Parathyroid adenoma (tissue), 2 donors: ENCODE measurements at regions not wholly inside any gene's neighbourhood (a gene's known extent, or its start where the extent isn't known, plus 50 kb on each side); places are given as distances from the start of the nearest gene placed in this dataset.

Experiments used
- H2AFZ ChIP-seq: fragments of 300-600 bp; sonication (generic); one replicate; pipeline ENCODE4 v1.7.0; 2017; ENCODE audit warnings: antibody characterized with exemption, mild to moderate bottlenecking
- H3K27ac ChIP-seq: fragments of 300-600 bp; sonication (generic); one replicate; pipeline ENCODE4 v1.7.0; 2017
- H3K27me3 ChIP-seq: fragments of 300-600 bp; sonication (generic); one replicate; pipeline ENCODE4 v1.7.0; 2017; ENCODE audit warnings: low read length; ENCODE audit not compliant: control insufficient read depth, insufficient read depth
- H3K36me3 ChIP-seq: fragments of 300-600 bp; sonication (generic); one replicate; pipeline ENCODE4 v1.7.0; 2017; ENCODE audit warnings: low read length; ENCODE audit not compliant: control insufficient read depth, insufficient read depth
- H3K4me1 ChIP-seq: fragments of 300-600 bp; sonication (generic); one replicate; pipeline ENCODE4 v1.7.0; 2017; ENCODE audit warnings: control low read depth
- H3K4me2 ChIP-seq: fragments of 300-600 bp; sonication (generic); one replicate; pipeline ENCODE4 v1.7.0; 2017; ENCODE audit warnings: low read length
- H3K4me3 ChIP-seq: fragments of 300-600 bp; sonication (generic); one replicate; pipeline ENCODE4 v1.7.0; 2017; ENCODE audit warnings: low read depth, low read length
- H3K79me2 ChIP-seq: fragments of 300-600 bp; sonication (generic); one replicate; pipeline ENCODE4 v1.7.0; 2017; ENCODE audit warnings: control low read depth
- H3K9ac ChIP-seq: fragments of 300-600 bp; sonication (generic); one replicate; pipeline ENCODE4 v1.7.0; 2017; ENCODE audit warnings: mild to moderate bottlenecking
- H3K9me3 ChIP-seq: fragments of 300-600 bp; sonication (generic); one replicate; pipeline ENCODE4 v1.7.0; 2017; ENCODE audit warnings: low read length; ENCODE audit not compliant: control insufficient read depth
- TF ChIP-seq, protein P1 (sequence below): fragments of 300-600 bp; sonication (generic); IDR thresholded peaks from one replicate; pipeline ENCODE4 v1.7.0; 2017; ENCODE audit warnings: antibody characterized with exemption, mild to moderate bottlenecking
- donor health status: primary hyperparathyroidism.

DNA sequence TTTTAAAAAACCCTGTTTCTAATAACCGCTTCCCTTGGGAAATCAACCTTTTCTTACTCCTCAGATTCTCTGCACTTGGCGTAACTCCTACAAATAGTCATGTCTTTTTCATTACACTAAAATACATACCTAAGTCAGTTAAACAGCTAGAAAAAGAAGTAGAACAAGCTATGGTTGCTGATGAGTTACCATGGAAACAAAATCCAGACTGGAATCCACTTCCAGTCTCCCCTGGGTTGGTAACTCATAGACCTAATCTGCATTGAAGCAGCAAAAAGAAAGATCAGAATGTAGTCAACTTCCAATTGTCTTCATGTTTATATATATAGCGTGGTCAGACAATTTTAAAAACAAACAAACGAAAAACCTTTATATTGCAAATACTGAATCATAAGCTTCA is 260.8 kb upstream of the LRRN1 start:
- no peak overlapping the region for H3K4me2 ChIP-seq

DNA sequence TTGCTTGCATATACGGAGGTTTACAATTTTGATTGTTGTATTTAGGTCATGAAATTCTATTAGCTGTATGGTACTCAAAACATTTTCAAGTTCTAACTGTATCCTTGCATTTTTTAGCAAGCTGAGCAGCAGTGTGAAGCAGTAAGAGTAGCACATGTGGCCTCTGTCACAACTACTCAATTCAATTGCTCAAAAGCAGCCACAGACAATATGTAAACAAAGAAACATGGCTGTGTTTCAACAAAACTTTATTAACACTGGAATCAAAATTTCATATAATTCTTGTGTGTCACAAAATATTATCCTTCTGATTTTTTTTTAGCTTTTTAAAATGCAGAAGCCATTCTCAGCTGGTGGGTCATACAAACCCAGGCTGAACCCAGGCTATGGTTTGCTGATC is 266.7 kb upstream of the LRRN1 start:
- TF ChIP-seq, protein P1, sequence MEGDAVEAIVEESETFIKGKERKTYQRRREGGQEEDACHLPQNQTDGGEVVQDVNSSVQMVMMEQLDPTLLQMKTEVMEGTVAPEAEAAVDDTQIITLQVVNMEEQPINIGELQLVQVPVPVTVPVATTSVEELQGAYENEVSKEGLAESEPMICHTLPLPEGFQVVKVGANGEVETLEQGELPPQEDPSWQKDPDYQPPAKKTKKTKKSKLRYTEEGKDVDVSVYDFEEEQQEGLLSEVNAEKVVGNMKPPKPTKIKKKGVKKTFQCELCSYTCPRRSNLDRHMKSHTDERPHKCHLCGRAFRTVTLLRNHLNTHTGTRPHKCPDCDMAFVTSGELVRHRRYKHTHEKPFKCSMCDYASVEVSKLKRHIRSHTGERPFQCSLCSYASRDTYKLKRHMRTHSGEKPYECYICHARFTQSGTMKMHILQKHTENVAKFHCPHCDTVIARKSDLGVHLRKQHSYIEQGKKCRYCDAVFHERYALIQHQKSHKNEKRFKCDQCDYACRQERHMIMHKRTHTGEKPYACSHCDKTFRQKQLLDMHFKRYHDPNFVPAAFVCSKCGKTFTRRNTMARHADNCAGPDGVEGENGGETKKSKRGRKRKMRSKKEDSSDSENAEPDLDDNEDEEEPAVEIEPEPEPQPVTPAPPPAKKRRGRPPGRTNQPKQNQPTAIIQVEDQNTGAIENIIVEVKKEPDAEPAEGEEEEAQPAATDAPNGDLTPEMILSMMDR: no peak
- Histone ChIP-seq H2AFZ (no peak overlapping the region), H3K36me3 (no peaks in the 10 kb centered on the region), H3K4me3 (no peak overlapping the region), H3K9ac (no peak overlapping the region), H3K9me3 (no peaks in the 10 kb centered on the region), H3K27me3 (no peaks in the 10 kb centered on the region), H3K4me1 (no peaks in the 10 kb centered on the region), H3K79me2 (no peaks in the 10 kb centered on the region), H3K27ac (no peak overlapping the region), H3K4me2 (no peak overlapping the region)

More for the DNA sequence above, 260.8 kb upstream of the LRRN1 start:
- H3K4me1 ChIP-seq: no peaks in the 10 kb centered on the region
- no peak overlapping the region for H3K4me3 ChIP-seq
- H3K9ac ChIP-seq: no peak overlapping the region
- no peaks in the 10 kb centered on the region for H3K79me2 ChIP-seq
- no peak overlapping the region for H3K27ac ChIP-seq
- H3K27me3 ChIP-seq: no peaks in the 10 kb centered on the region
- no peaks in the 10 kb centered on the region for H3K36me3 ChIP-seq
- no peaks in the 10 kb centered on the region for H3K9me3 ChIP-seq
- no peak overlapping the region for H2AFZ ChIP-seq
- TF ChIP-seq, protein P1: no peak

DNA sequence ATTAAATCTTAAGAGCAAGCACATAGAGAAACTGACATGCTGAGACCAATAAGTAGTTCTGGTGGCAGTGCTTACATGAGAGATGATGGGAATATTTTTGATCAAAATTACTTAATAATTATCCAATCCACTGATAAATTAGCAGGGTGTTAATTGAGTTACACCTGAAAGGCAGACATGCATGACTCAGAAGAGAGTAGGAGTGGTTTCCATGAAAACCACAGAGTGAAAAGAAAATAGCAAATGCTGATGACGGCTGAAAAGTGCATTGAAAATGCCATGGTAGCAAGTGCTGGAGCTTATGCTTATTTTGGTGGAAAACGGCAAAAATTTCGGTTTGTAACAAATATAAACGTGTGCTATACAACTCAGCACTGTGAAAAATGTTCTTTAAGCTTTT is 267.8 kb upstream of the LRRN1 start:
- Histone ChIP-seq H3K79me2 (no peaks in the 10 kb centered on the region), H3K4me1 (no peaks in the 10 kb centered on the region), H3K4me2 (no peak overlapping the region), H3K4me3 (no peak overlapping the region), H3K9me3 (no peaks in the 10 kb centered on the region), H3K36me3 (no peaks in the 10 kb centered on the region), H2AFZ (no peak overlapping the region), H3K27ac (no peak overlapping the region), H3K27me3 (no peaks in the 10 kb centered on the region), H3K9ac (no peak overlapping the region)
- TF ChIP-seq, protein P1: no peak

- no peak overlapping the region for H3K4me3 ChIP-seq
- H3K4me2 ChIP-seq: no peak overlapping the region
- no peak overlapping the region for H3K27ac ChIP-seq
- no peaks in the 10 kb centered on the region for H3K36me3 ChIP-seq
- H3K9me3 ChIP-seq: no peaks in the 10 kb centered on the region
- H3K27me3 ChIP-seq: no peaks in the 10 kb centered on the region
- TF ChIP-seq, protein P1: no peak
- H3K4me1 ChIP-seq: no peaks in the 10 kb centered on the region
- no peak overlapping the region for H2AFZ ChIP-seq
- H3K9ac ChIP-seq: no peak overlapping the region
- no peaks in the 10 kb centered on the region for H3K79me2 ChIP-seq
Measured at GRCh38 chr3:3519266-3519665, 280.0 kb upstream of the LRRN1 start.

GRCh38 chr3:3516996-3517395 is 282.2 kb upstream of the LRRN1 start:
- Histone ChIP-seq H3K27ac (no peak overlapping the region), H3K79me2 (no peaks in the 10 kb centered on the region), H3K27me3 (no peaks in the 10 kb centered on the region), H3K4me1 (no peaks in the 10 kb centered on the region), H3K9ac (no peak overlapping the region), H3K36me3 (no peaks in the 10 kb centered on the region), H3K9me3 (no peaks in the 10 kb centered on the region), H3K4me3 (no peak overlapping the region), H2AFZ (no peak overlapping the region), H3K4me2 (no peak overlapping the region)
- TF ChIP-seq, protein P1: no peak
